Skeletal muscle satellite cell (primary cell): ENCODE measurements at regions not wholly inside any gene's neighbourhood (a gene's known extent, or its start where the extent isn't known, plus 50 kb on each side); places are given as distances from the start of the nearest gene placed in this dataset.

ENCODE experiments used
- H3K27me3 ChIP-seq: 2 replicates; pipeline ENCODE4 v1.7.0; 2013; ENCODE audit warnings: low read length; ENCODE audit not compliant: control insufficient read depth, insufficient read depth
- H3K36me3 ChIP-seq: 2 replicates; pipeline ENCODE4 v1.7.0; 2013; ENCODE audit warnings: mild to moderate bottlenecking, control low read depth, low read length; ENCODE audit not compliant: insufficient read depth
- H3K4me1 ChIP-seq: 2 replicates; pipeline ENCODE4 v1.7.0; 2013; ENCODE audit warnings: low read length; ENCODE audit not compliant: control insufficient read depth, insufficient read depth
- H3K4me2 ChIP-seq: 2 replicates; pipeline ENCODE4 v1.7.0; 2013; ENCODE audit warnings: mild to moderate bottlenecking, low read length
- H3K4me3 ChIP-seq: 2 replicates; pipeline ENCODE4 v1.7.0; 2013; ENCODE audit warnings: low read length
- H3K9ac ChIP-seq: 2 replicates; pipeline ENCODE4 v1.7.0; 2013; ENCODE audit warnings: mild to moderate bottlenecking, low read depth, low read length, moderate library complexity
- H3K9me3 ChIP-seq: replicated peaks from 2 replicates; pipeline ENCODE4 v1.7.0; 2013; ENCODE audit warnings: mild to moderate bottlenecking, control low read depth, low read length

- H3K4me1 ChIP-seq: no peaks in the 10 kb centered on the region
- H3K27me3 ChIP-seq: no peaks in the 10 kb centered on the region
- H3K4me2 ChIP-seq: no peak overlapping the region
- no peaks in the 10 kb centered on the region for H3K36me3 ChIP-seq
- H3K4me3 ChIP-seq: no peak overlapping the region
- H3K9ac ChIP-seq: no peak overlapping the region
- no peaks in the 10 kb centered on the region for H3K9me3 ChIP-seq
Measured at GRCh38 chrX:114166601-114167000, 417.3 kb upstream of the HTR2C start.

GRCh38 chrX:114165537-114165936, 418.3 kb upstream of the HTR2C start:
- Histone ChIP-seq H3K9ac (no peak overlapping the region), H3K27me3 (no peaks in the 10 kb centered on the region), H3K36me3 (no peaks in the 10 kb centered on the region), H3K9me3 (no peaks in the 10 kb centered on the region), H3K4me3 (no peak overlapping the region), H3K4me1 (no peaks in the 10 kb centered on the region), H3K4me2 (no peak overlapping the region)

- Histone ChIP-seq H3K36me3 (no peaks in the 10 kb centered on the region), H3K27me3 (no peaks in the 10 kb centered on the region), H3K4me2 (no peak overlapping the region), H3K4me1 (no peaks in the 10 kb centered on the region), H3K9me3 (no peaks in the 10 kb centered on the region), H3K9ac (no peak overlapping the region), H3K4me3 (no peak overlapping the region)
Measured at GRCh38 chrX:114162068-114162735, 421.7 kb upstream of the HTR2C start.

GRCh38 chrX:114152801-114153200, 431.1 kb upstream of the HTR2C start:
- H3K27me3 ChIP-seq: peaks cover 3% of the 10 kb centered on the region
- no peaks in the 10 kb centered on the region for H3K9me3 ChIP-seq
- H3K9ac ChIP-seq: no peak overlapping the region
- no peaks in the 10 kb centered on the region for H3K36me3 ChIP-seq
- no peak overlapping the region for H3K4me2 ChIP-seq
- no peak overlapping the region for H3K4me3 ChIP-seq
- no peaks in the 10 kb centered on the region for H3K4me1 ChIP-seq

GRCh38 chrX:114152130-114152529, 431.8 kb upstream of the HTR2C start:
- peaks cover 3% of the 10 kb centered on the region for H3K27me3 ChIP-seq
- H3K9me3 ChIP-seq: no peaks in the 10 kb centered on the region
- no peak overlapping the region for H3K4me3 ChIP-seq

GRCh38 chrX:114134465-114134864, 449.4 kb upstream of the HTR2C start:
- no peaks in the 10 kb centered on the region for H3K9me3 ChIP-seq
- no peak overlapping the region for H3K4me2 ChIP-seq
- no peaks in the 10 kb centered on the region for H3K4me1 ChIP-seq

More at GRCh38 chrX:114152130-114152529, 431.8 kb upstream of the HTR2C start:
- no peaks in the 10 kb centered on the region for H3K36me3 ChIP-seq
- H3K4me1 ChIP-seq: no peaks in the 10 kb centered on the region
- no peak overlapping the region for H3K9ac ChIP-seq
- H3K4me2 ChIP-seq: no peak overlapping the region

GRCh38 chrX:114127411-114128025, 456.4 kb upstream of the HTR2C start:
- no peaks in the 10 kb centered on the region for H3K36me3 ChIP-seq
- no peaks in the 10 kb centered on the region for H3K9me3 ChIP-seq
- H3K27me3 ChIP-seq: no peaks in the 10 kb centered on the region
- no peaks in the 10 kb centered on the region for H3K4me1 ChIP-seq
- H3K4me3 ChIP-seq: no peak overlapping the region
- no peak overlapping the region for H3K9ac ChIP-seq
- no peak overlapping the region for H3K4me2 ChIP-seq

More at GRCh38 chrX:114134465-114134864, 449.4 kb upstream of the HTR2C start:
- Histone ChIP-seq H3K27me3 (no peaks in the 10 kb centered on the region), H3K4me3 (no peak overlapping the region), H3K36me3 (no peaks in the 10 kb centered on the region), H3K9ac (no peak overlapping the region)

- H3K4me3 ChIP-seq: no peak overlapping the region
- H3K4me2 ChIP-seq: no peak overlapping the region
- H3K4me1 ChIP-seq: no peaks in the 10 kb centered on the region
- no peaks in the 10 kb centered on the region for H3K36me3 ChIP-seq
- no peaks in the 10 kb centered on the region for H3K27me3 ChIP-seq
- H3K9me3 ChIP-seq: no peaks in the 10 kb centered on the region
- no peak overlapping the region for H3K9ac ChIP-seq
Measured at GRCh38 chrX:114127005-114127404, 456.9 kb upstream of the HTR2C start.

- no peak overlapping the region for H3K4me2 ChIP-seq
Measured at GRCh38 chrX:114101081-114101480, 482.8 kb upstream of the HTR2C start.

GRCh38 chrX:114097866-114098265, 486.0 kb upstream of the HTR2C start:
- Histone ChIP-seq H3K4me3 (no peak overlapping the region), H3K36me3 (no peaks in the 10 kb centered on the region), H3K27me3 (peaks cover 19% of the 10 kb centered on the region), H3K9me3 (no peaks in the 10 kb centered on the region), H3K9ac (no peak overlapping the region), H3K4me2 (no peak overlapping the region), H3K4me1 (no peaks in the 10 kb centered on the region)

More at GRCh38 chrX:114101081-114101480, 482.8 kb upstream of the HTR2C start:
- H3K36me3 ChIP-seq: no peaks in the 10 kb centered on the region
- no peak overlapping the region for H3K4me3 ChIP-seq
- H3K9ac ChIP-seq: no peak overlapping the region
- H3K9me3 ChIP-seq: no peaks in the 10 kb centered on the region
- H3K27me3 ChIP-seq: peaks cover 27% of the 10 kb centered on the region
- H3K4me1 ChIP-seq: no peaks in the 10 kb centered on the region

GRCh38 chrX:114097427-114097826, 486.5 kb upstream of the HTR2C start:
- Histone ChIP-seq H3K9ac (no peak overlapping the region), H3K9me3 (no peaks in the 10 kb centered on the region), H3K4me1 (no peaks in the 10 kb centered on the region), H3K4me3 (no peak overlapping the region), H3K27me3 (peaks cover 19% of the 10 kb centered on the region), H3K4me2 (no peak overlapping the region), H3K36me3 (no peaks in the 10 kb centered on the region)

- no peaks in the 10 kb centered on the region for H3K9me3 ChIP-seq
- H3K4me1 ChIP-seq: no peaks in the 10 kb centered on the region
- H3K27me3 ChIP-seq: peaks cover 12% of the 10 kb centered on the region
- no peak overlapping the region for H3K9ac ChIP-seq
- no peak overlapping the region for H3K4me2 ChIP-seq
- H3K4me3 ChIP-seq: no peak overlapping the region
- no peaks in the 10 kb centered on the region for H3K36me3 ChIP-seq
Measured at GRCh38 chrX:114095789-114096188, 488.1 kb upstream of the HTR2C start.
